ENCODE measurements at regions not wholly inside any gene's neighbourhood (a gene's known extent, or its start where the extent isn't known, plus 50 kb on each side); places are given as distances from the start of the nearest gene placed in this dataset.

GRCh38 chr10:78528749-78529204 is 495.1 kb downstream of the RPS24 start:
- DNase-seq, result no peak

GRCh38 chr10:78529262-78529661 is 495.6 kb downstream of the RPS24 start:
- no peak for DNase-seq

GRCh38 chr10:78531088-78531487 is 497.4 kb downstream of the RPS24 start:
- no peak for DNase-seq

- no peak for DNase-seq
These were observed 498.9 kb downstream of the RPS24 start for GRCh38 chr10:78532480-78533042.

- no peak for DNase-seq
These were observed 499.4 kb downstream of the RPS24 start for GRCh38 chr10:78533098-78533497.

- DNase-seq, result no peak
These were observed 500.1 kb downstream of the RPS24 start for GRCh38 chr10:78533776-78534175.

- DNase-seq, result no peak
These were observed 502.1 kb downstream of the RPS24 start for GRCh38 chr10:78535716-78536218.

- DNase-seq, result no peak
These were observed 503.4 kb downstream of the RPS24 start for GRCh38 chr10:78537018-78537417.

GRCh38 chr10:78539247-78539766 is 505.6 kb downstream of the RPS24 start:
- no peak for DNase-seq

- DNase-seq, result no peak
These were observed 506.9 kb downstream of the RPS24 start for GRCh38 chr10:78540355-78541076.

GRCh38 chr10:78541481-78542140 is 507.9 kb downstream of the RPS24 start:
- no peak for DNase-seq

- DNase-seq, result no peak
These were observed 508.5 kb downstream of the RPS24 start for GRCh38 chr10:78542141-78542489.

GRCh38 chr10:78542521-78542920 is 508.9 kb downstream of the RPS24 start:
- DNase-seq, result no peak

- no peak for DNase-seq
These were observed 509.5 kb downstream of the RPS24 start for GRCh38 chr10:78543031-78543748.

GRCh38 chr10:78543749-78544362 is 510.2 kb downstream of the RPS24 start:
- DNase-seq, result no peak

GRCh38 chr10:78544423-78545090 is 510.9 kb downstream of the RPS24 start:
- no peak for DNase-seq

- DNase-seq, result no peak
These were observed 512.1 kb downstream of the RPS24 start for GRCh38 chr10:78545756-78546155.

- no peak for DNase-seq
These were observed 513.7 kb downstream of the RPS24 start for GRCh38 chr10:78547397-78547796.

- no peak for DNase-seq
These were observed 514.2 kb downstream of the RPS24 start for GRCh38 chr10:78547905-78548304.

GRCh38 chr10:78548369-78548768 is 514.7 kb downstream of the RPS24 start:
- DNase-seq, result no peak

- DNase-seq, result no peak
These were observed 515.7 kb downstream of the RPS24 start for GRCh38 chr10:78549140-78549935.
